GM18909 (cell line): ENCODE measurements at regions not wholly inside any gene's neighbourhood (a gene's known extent, or its start where the extent isn't known, plus 50 kb on each side); places are given as distances from the start of the nearest gene placed in this dataset.
A peak's percentile ranks its signal among the peaks of the same experiment; 100 is the strongest.

Experiments
- ATAC-seq: cut with Tn5 transposase; IDR thresholded peaks from one replicate; pipeline ENCODE4 v1.9.1; 2021; ENCODE audit warnings: mild to moderate bottlenecking; ENCODE audit not compliant: unreplicated experiment, poor library complexity

DNA sequence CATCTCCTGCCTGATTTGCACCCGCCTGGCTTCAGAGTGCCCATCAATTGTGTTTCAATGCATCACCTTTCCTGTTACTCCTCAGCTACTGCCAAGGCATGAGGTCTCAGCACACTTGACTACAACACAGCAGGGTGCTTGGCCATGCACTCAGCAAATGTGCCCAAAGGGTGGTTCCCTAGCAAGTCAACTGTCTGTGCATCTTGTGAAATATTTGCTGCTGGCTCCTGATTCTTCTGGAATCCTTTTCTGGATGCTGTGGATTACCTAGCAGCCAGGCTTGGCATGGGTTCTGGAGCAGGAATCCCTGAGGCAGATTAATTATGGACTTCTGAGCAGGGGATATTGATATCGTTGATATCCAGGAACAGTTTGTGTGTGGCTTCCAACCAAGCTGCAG, 662.6 kb upstream of the MGMT start:
- ATAC-seq, result no peak

DNA sequence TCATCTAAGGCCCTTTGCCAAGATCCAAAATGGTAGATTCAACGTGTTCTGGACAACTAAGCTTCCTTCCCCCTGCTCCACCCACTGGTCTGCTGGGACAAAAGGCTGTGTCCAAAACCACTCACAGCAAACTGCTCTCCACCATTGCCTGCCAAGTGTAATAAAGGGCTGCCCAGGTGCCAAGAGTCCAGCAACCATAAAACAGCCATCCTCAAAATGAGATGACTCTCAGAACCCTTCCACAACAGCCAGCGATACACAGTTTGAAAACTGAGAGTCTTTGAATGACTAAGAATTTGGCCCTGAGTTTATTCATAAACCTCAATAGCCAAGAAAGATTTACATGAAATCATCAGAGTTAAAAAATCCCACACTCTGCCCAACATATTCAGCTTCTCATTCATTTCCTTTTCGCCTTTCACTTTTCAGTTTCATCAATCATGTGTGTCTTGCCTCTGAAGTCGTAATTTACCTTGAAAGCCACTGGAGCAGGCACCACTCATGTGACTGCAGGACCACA, 658.1 kb upstream of the MGMT start:
- ATAC-seq, result peak; percentile 56

DNA sequence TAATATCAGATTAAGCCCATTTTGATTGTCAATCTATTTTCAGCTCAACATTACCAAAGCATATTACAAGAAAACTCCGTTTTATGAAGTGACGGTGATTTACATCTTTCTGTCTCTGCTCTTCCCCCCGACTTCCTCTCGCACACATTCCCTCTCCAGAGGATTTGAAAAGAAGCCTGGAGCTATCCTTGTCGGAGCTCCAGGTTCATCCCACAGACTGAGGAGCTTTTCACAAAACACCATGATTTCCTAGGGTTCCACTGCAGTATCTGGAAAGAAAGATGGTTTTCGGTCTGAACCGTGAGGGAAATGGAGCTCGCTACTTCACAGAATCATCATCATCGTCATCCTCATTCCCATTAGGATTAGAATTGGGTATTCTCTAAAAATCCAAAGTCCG, 655.5 kb upstream of the MGMT start:
- no peak for ATAC-seq

DNA sequence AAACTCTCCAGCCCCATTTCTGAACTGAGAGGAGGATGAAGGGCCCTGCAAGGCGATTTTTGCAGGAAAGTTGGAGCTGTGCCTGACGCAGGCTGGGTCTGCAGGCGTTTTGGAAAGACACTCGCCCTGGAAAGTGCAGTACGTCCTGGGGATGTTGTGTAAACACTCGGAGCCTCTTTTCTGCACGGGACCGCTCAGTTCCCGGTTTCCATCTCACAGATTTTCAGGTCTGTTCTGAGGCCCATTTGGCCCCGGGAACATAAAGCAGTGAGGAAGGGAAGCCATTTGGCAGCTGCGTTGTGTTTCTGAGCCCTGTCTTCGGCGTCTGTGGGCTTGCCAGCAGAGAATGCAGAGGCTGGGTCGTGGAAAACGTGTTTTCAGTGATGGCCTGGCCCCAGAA, 655.0 kb upstream of the MGMT start:
- ATAC-seq, result no peak

DNA sequence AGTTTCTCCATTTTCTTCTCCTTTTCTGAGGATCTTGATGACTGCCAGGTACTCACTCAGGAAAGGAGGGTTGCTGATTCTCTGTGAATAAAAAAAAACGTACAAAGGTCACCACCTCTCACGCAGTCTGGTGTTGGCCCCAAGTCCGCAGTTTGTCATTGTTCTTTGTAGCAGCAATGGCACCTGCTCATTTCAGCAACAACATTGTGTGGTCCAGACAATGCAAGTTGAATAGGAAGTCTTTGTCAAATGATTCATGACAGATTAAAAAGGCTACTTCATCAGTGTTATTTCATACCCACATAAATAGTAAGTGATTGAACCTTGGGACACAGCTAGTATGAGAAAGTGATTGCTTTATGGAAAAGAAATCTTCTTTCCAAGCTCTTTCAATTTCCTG, 653.5 kb upstream of the MGMT start:
- no peak for ATAC-seq

DNA sequence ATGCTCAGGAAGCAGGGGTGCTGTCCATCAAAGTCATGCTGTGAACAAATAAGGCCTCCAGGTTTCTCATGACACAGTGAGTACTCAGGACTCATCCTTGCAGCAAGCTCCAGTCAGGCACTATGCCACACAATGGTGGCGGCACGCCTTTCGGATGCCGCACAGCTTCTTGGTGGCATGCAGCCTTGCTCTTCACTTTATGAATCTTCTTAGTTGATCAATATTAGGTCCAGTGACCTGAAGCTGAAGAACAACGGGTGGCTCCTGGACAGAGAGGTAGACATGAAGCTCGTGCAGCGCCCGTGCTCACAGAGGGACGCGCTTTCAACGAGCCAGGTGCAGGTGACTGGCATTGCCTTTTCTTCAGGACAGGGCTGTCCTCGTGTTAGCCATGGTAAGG, 653.0 kb upstream of the MGMT start:
- ATAC-seq, result no peak

DNA sequence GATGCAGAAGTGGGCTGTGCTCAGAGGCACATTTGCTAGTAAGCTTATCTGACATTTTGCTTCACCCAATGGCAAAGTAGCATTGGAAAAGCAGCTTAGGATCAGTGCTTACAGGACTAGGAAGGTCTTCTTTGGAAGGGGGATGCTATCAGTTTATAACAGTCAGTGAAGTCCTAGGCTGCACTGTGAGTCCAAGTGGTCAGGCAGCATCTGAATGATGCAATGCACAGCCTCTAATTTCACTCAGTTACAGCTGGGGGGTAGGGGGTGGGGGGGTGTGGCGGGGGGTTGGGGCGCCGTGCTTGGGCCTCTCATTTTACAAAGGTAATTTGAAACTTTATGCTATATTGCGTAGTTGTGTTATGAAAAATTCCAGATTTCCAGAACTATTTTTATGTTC, 652.3 kb upstream of the MGMT start:
- no peak for ATAC-seq

DNA sequence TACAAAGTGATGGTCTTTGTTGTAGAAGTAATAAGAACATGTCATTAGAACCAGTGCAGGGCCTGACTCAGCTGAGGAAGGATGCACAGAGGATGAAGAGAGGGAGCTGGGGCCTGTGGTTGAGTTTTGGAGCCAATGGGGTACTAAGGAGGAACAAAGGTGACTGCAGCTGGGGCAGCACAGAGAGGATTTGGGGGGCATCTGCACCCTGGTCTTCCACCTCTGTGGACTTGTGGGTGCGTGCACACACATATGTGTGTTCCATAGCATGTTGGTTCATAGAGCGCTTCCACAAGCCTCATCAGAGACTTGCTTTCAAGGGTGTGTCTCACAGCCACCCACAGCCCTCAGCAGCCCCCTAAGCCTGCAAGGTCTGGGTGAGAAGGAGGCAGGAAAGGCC, 650.3 kb upstream of the MGMT start:
- ATAC-seq, result no peak

DNA sequence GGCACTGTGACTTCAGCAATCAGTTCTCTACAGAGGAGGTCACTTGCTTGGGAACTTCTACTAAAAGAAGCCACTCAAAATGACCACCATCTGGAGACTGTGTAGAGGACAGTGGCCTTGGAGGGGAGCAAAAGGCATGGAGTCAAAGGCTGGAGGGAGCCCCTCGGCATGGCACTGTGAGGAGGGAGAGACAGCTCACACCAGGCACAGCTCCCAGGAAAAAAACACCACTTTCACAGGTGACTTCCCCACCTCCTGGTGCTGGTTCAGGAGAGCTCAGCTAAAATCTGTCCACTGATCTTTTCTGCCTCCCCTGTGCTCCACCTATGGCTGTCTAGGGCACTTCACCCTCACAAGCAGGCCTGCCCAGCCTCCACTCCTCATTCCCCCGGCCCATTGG, 649.4 kb upstream of the MGMT start:
- ATAC-seq, result no peak

DNA sequence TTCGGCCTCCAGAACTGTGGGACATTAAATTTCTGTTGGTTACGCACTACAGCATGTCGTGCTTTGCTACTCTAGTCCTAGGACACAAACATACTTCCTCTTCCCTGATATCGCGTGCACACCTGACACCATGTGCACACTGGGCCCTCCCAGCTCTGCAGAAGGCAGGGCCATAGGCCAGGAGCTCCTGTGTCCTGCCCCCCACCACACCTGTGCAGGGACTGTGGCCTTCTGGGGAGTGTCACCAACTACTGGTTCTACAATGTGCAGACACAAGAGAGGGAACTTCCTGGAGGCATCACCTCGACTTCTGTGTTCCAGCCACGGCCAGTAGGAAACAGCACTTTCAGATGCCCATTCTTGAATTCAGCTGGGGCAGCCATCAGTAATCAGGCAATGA, 646.4 kb upstream of the MGMT start:
- no peak for ATAC-seq

DNA sequence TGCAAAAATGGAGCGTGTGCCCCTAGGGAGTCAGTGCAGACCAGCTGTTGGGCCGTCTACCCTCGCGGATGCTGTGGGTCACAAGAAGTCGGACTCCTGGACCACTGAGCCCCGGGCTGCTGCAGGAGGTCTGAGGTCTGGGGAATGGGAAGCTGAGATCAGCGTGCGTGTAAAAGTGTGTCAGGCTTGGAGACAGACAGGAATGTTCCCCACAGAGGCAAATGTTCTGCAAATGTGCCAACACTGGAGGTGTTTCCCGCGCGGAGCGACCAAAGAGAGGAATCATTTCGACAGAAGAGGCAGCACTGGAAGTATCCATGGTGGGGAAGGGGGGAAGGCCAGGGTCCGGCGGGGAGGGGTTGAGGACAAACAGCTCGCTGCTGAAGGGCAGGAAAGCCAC, 643.8 kb upstream of the MGMT start:
- ATAC-seq, result no peak

DNA sequence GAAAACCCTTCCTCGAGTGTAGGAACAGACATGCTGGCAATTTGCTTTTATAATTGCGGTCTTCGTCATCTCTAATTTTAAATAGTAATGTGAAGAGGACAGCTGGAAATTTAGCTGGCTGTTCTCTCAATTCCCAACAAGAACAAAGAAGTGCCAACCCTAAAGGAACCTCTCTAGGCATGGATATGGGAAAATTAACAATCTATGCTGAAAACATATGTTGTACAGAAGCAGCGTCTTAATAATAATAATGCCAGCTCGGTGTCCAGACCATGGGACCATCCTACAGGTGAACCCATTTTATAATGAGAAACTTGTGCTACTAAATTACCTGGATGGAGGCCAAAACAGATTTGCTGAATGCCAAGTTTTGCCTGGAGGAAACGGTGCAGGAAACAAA, 641.4 kb upstream of the MGMT start:
- ATAC-seq, result no peak

DNA sequence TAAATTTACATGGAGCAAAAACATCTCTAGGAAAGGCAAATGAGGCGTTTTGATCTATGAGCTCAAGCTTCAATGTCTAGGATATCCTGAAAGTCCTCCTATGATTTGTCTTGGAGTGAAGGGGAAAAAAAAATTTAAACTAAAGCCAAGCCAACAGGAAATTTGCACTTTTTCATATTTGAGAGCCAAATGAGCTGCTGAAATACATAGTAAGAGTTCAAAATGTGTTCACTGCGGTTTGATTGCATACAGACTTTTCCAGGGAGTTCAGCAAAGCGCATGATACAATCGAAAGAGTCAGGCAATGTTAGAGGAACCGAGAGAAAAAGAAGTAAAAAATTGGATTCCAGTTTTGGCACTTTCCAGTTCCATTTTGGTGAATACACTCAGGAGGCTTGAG, 633.4 kb upstream of the MGMT start:
- no peak for ATAC-seq

DNA sequence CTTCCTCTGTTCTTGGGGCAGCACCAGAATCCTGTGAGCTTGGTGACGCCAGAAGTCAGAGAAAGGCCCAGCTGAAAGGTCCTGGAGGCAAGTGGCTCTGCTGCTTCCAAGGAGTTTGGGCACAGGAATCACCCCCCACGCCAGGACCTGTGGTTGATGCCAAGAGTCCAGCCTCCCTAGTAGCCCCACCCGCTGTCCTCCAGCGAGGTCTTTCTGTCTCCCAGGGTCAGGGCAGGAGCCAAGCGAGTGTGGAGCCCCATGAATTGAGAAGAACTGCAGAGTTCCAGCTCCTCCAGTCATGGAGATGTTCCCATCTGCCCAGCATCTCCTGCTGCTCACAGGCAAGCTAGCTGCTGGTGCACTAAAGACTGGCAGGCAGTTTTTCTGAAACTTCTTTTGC, 631.7 kb upstream of the MGMT start:
- ATAC-seq, result no peak

DNA sequence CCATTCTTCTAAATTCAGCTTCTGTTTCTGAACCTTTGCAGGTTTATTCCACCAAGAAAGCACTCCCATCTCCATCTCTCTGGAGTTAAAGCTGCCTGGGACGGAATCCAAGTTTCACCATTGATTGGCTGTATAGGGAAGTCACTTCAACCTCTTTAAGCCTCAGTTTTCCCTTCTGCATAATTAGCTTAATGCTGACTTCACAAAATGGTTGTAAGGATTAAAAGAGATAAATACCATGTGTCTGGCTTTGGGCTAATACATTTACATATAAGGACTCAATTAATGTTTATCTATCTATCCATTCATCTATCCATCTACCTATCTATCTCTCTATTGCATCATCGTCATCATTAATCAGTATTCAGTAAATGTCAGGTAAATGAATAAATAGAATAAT, 629.6 kb upstream of the MGMT start:
- ATAC-seq, result no peak

DNA sequence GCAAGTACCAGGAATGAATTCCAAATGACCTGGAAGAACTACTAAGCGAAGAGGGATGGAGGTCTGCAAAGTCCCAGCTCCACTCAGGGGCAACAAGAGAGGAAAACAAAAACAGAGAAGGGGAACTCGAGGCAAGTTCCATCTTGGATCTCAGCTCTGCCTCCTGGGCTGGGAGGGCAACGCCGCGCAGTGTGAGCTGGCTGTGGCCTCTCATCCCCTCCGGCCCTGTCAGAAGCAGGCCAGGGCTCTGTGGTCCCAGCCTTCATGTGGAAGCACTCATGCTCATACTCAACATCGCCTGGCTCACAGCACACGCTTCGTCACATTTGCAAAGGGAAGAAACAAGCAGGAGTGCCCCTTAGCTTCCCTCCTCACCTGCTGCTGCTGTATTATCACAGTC, 627.9 kb upstream of the MGMT start:
- no peak for ATAC-seq

DNA sequence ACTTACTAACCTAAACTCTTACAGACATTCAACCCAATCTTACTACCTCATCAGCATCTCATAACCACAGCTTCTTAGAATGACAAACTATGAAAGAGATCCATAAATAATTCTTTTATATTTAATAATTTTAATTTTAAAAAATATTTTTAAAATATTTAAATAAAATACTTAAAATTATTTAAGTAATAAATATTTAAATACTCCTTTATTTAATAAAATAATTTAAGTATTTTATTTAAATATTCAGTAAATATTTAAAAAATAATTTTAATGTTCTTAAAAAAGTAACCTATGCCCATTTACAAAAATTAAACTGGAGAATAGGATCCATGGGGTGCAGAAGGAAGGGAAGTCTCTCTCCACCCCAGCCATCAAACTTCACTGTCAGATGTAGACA, 627.3 kb upstream of the MGMT start:
- no peak for ATAC-seq

DNA sequence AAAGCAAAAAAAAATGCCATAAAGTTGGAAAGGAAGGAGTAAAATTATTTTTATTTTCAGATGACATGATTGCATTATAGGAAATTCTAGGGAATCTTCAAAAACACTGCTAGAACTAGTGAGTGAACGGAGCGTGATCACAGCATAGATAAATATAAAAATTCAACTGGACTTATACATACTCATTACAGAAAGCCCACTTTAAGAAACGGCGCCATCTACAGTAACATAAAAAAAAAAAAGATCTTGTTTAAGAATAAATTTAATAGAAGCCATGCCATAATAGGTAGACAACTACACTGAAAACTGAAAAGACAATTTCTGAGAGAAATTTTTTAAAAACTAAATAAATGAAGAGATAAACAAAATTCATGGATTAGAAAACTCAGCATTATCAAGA, 623.1 kb upstream of the MGMT start:
- ATAC-seq, result no peak

DNA sequence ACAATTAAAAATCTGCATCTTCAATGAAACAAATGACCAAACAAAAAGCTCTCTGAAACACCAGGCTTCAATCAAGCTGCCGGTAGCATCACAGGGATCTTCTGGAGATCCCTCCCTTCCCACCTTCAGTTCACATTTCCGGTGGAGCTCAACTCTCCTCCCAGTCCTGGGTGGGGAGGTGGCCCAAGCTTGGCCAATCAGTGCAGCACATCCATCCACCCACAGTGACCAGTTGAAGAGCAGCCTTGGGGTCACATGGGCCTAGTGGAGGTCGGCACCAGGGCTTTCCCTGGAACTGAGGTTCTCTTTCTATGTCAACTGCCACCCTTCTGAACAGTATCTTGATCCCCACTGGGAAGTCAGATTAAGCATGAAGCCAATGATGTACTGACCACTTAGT, 620.1 kb upstream of the MGMT start:
- ATAC-seq, result no peak

DNA sequence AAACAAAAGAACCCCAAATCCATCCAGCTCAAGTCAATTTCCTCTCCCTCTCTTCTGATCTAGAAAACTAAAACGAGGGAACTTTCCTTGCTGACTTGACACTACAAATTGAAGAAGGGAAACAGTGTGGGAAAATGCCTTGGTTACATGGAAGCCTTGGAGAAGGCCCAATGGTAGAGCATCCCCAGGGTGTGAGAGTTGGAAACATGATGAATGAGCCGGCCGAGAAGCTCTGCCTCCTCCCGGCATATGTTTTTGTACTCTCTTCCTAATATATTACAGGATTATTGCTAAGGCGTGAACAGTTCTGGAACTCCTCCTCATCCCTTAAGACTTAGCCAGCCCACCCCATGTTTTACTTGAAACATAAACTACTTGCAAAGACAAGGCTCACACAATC, 618.2 kb upstream of the MGMT start:
- ATAC-seq, result no peak

DNA sequence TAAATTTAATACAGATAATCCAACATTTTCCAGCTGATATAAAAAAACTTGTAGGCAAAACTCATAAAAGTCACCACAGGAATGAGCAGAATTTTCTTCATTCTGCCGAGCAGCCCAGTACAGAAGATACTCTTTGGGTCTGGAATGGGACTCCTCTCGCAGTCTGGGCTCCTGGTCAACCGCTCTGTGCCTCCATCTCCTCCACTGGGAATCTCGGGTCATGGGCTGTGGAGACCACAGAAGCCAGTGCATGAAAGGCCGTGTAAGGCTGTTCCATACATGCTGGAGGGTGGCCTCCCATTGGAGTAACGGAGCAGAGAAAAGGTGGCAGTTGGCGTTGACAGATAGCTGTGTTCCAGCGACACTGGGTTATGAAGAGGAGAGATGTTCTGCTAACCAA, 616.4 kb upstream of the MGMT start:
- no peak for ATAC-seq

DNA sequence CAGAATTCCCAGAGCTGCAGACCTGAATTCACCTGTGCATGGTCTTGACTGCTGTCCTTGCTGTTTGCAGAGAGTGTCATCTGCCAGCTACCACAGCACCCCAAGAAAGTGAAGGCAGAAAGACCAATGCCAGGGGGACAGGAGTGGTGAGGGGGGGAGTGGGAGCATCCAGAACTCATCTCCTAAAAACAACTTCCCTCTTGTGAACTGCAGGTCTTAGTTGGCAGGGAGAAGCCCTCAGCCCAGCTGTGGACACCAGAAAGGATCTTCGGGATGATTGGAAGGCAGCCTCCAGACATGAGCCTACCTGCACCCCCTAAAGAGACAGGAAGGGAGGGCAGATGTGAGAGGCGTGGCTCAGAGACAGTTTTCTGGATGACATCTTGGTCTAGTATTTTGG, 615.8 kb upstream of the MGMT start:
- no peak for ATAC-seq

DNA sequence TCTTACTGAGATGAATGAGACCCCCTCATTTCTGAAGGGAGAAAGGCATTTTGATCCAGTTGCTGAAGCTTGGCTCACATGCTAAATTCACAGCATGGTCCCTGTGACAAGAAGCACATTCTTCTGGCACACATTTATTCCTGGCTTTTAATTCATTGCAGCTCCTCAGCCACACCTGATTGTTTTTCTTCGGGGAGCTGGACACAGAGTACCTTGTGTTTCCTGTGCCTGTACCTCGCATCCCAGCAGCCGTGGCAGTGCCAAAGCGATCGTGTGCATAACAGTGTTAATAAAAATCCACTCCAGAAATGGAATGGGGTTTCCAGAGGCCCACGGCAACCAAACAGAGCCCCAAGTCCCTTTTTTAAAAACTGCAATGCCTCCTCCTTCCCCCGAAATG, 615.3 kb upstream of the MGMT start:
- ATAC-seq, result no peak
